ENCODE measurements at regions not wholly inside any gene's neighbourhood (a gene's known extent, or its start where the extent isn't known, plus 50 kb on each side); places are given as distances from the start of the nearest gene placed in this dataset.

GRCh38 chr15:77721963-77722362 is 89.3 kb upstream of the LINGO1 start:
- no peaks in the 10 kb centered on the region for H3K36me3 ChIP-seq (replicated peaks in 1 of 2; ENCODE audit: control extremely low read depth in 1 of 2, control insufficient read depth in 1 of 2, extremely low read depth in 1 of 2, insufficient read depth in 2 of 2, low read length in 1 of 2)
- POLR2A ChIA-PET: no interaction called here
- H3K9me3 ChIP-seq (ENCODE audit: control extremely low read depth in 1 of 3, control insufficient read depth in 2 of 3, insufficient read depth in 1 of 3, low read length in 2 of 3): peaks cover 0 to 5% (median 0%) of the 10 kb centered on the region in 3 donors
- no peak overlapping the region for H3K4me3 ChIP-seq (ENCODE audit: control extremely low read depth in 1 of 5, extremely low read depth in 1 of 5, insufficient read depth in 1 of 5, low read depth in 2 of 5, low read length in 4 of 5)
- DNase-seq (no peak), ATAC-seq (ENCODE audit: low read depth) (no peak)
- H3K4me1 ChIP-seq (ENCODE audit: control insufficient read depth in 2 of 2, insufficient read depth in 2 of 2, low read length in 2 of 2): no peaks in the 10 kb centered on the region
- 73% methylated on average over 4 of the region's 7 CpGs for WGBS (ENCODE audit: insufficient coverage)
- H3K27me3 ChIP-seq (replicated peaks in 1 of 4; ENCODE audit: control extremely low read depth in 1 of 4, control insufficient read depth in 3 of 4, insufficient read depth in 4 of 4, low read length in 3 of 4): peaks cover 0 to 4% (median 0%) of the 10 kb centered on the region in 4 experiments
- no peaks in the 10 kb centered on the region for H3K79me2 ChIP-seq (ENCODE audit: control insufficient read depth, insufficient read depth, low read length)
- no peak for TF ChIP-seq EZH2 (IDR thresholded peaks at IDR 0.05; ENCODE audit: borderline replicate concordance, insufficient read depth, low read depth, low read length, poor library complexity, severe bottlenecking)
- TF ChIP-seq CTCF (IDR thresholded peaks at IDR 0.05): no peak
- H2AFZ ChIP-seq (ENCODE audit: insufficient read depth, low read depth, low read length, poor library complexity, severe bottlenecking): no peak overlapping the region
- H3K9ac ChIP-seq (ENCODE audit: low read length): no peak overlapping the region
- Mint-ChIP-seq H3K9me3 (ENCODE audit: insufficient read depth) (no peaks in the 10 kb centered on the region), H3K27me3 (peaks cover 15% of the 10 kb centered on the region), H3K4me3 (no peak overlapping the region), H3K27ac (no peak overlapping the region), H3K4me1 (no peaks in the 10 kb centered on the region)
- CTCF ChIA-PET: no interaction called here
- H4K20me1 ChIP-seq (ENCODE audit: control insufficient read depth, insufficient read depth, low read length, poor library complexity, severe bottlenecking): no peaks in the 10 kb centered on the region
- H3K4me2 ChIP-seq (replicated peaks; ENCODE audit: low read depth, low read length, poor library complexity, severe bottlenecking): no peak overlapping the region
- no peak overlapping the region for H3K27ac ChIP-seq (ENCODE audit: low read length in 2 of 2)
- intact Hi-C loops (cut with micrococcal nuclease): no loop called here

- no peak overlapping the region for H2AFZ ChIP-seq (ENCODE audit: insufficient read depth, low read depth, low read length, poor library complexity, severe bottlenecking)
- no peak for ATAC-seq (ENCODE audit: low read depth)
- intact Hi-C loops (cut with micrococcal nuclease): no loop called here
- H3K9ac ChIP-seq (ENCODE audit: low read length): no peak overlapping the region
- H3K4me3 Mint-ChIP-seq: no peak overlapping the region
- H3K4me1 ChIP-seq (ENCODE audit: control insufficient read depth in 2 of 2, insufficient read depth in 2 of 2, low read length in 2 of 2): no peaks in the 10 kb centered on the region
- no peak overlapping the region for H3K4me2 ChIP-seq (replicated peaks; ENCODE audit: low read depth, low read length, poor library complexity, severe bottlenecking)
- no peaks in the 10 kb centered on the region for H4K20me1 ChIP-seq (ENCODE audit: control insufficient read depth, insufficient read depth, low read length, poor library complexity, severe bottlenecking)
- peaks cover 0 to 5% (median 0%) of the 10 kb centered on the region in 3 donors for H3K9me3 ChIP-seq (ENCODE audit: control extremely low read depth in 1 of 3, control insufficient read depth in 2 of 3, insufficient read depth in 1 of 3, low read length in 2 of 3)
- H3K27ac Mint-ChIP-seq: no peak overlapping the region
- H3K4me1 Mint-ChIP-seq: no peaks in the 10 kb centered on the region
- H3K4me3 ChIP-seq (ENCODE audit: control extremely low read depth in 1 of 5, extremely low read depth in 1 of 5, insufficient read depth in 1 of 5, low read depth in 2 of 5, low read length in 4 of 5): no peak overlapping the region
- no peak for TF ChIP-seq EZH2 (IDR thresholded peaks at IDR 0.05; ENCODE audit: borderline replicate concordance, insufficient read depth, low read depth, low read length, poor library complexity, severe bottlenecking)
- no peak for TF ChIP-seq CTCF (IDR thresholded peaks at IDR 0.05)
- WGBS (ENCODE audit: insufficient coverage): 87% methylated on average over 10 of the region's 10 CpGs
- peaks cover 25% of the 10 kb centered on the region for H3K27me3 Mint-ChIP-seq
- H3K36me3 ChIP-seq (replicated peaks in 1 of 2; ENCODE audit: control extremely low read depth in 1 of 2, control insufficient read depth in 1 of 2, extremely low read depth in 1 of 2, insufficient read depth in 2 of 2, low read length in 1 of 2): no peaks in the 10 kb centered on the region
- no peak for DNase-seq
- peaks cover 0 to 4% (median 0%) of the 10 kb centered on the region in 4 experiments for H3K27me3 ChIP-seq (replicated peaks in 1 of 4; ENCODE audit: control extremely low read depth in 1 of 4, control insufficient read depth in 3 of 4, insufficient read depth in 4 of 4, low read length in 3 of 4)
- POLR2A ChIA-PET: no interaction called here
- no peak overlapping the region for H3K27ac ChIP-seq (ENCODE audit: low read length in 2 of 2)
- no peaks in the 10 kb centered on the region for H3K79me2 ChIP-seq (ENCODE audit: control insufficient read depth, insufficient read depth, low read length)
- CTCF ChIA-PET: interaction anchor here (0.6 kb wide), 1 partner anchor 110 kb away, joined by 3 read pairs; no protein-coding TSS in a partner anchor
- no peaks in the 10 kb centered on the region for H3K9me3 Mint-ChIP-seq (ENCODE audit: insufficient read depth)
Observed at GRCh38 chr15:77720655-77721054, 87.9 kb upstream of the LINGO1 start.

All from B cell (primary cell).